Cardiac muscle cell (in vitro differentiated cells and primary cell): ENCODE measurements at regions not wholly inside any gene's neighbourhood (a gene's known extent, or its start where the extent isn't known, plus 50 kb on each side); places are given as distances from the start of the nearest gene placed in this dataset.
A peak's percentile ranks its signal among the peaks of the same experiment; 100 is the strongest.

ENCODE experiments used
- DNase-seq, 2 donors: peaks; one replicate each; pipeline versions ENCODE4 v3.0.0 to v3.0.0-alpha.2; 2010 to 2017; ENCODE audit warnings: low read depth in 1 of 2, low spot score in 1 of 2
- H3K27ac ChIP-seq: fragments of 200-600 bp; sonication (generic); 2 replicates; pipeline ENCODE4 v1.5.1; 2016
- H3K27me3 ChIP-seq: fragments of 200-600 bp; sonication (generic); 2 replicates; pipeline ENCODE4 v1.6.0; 2016; ENCODE audit warnings: control low read depth
- H3K36me3 ChIP-seq: fragments of 200-600 bp; sonication (generic); 2 replicates; pipeline ENCODE4 v1.5.1; 2016; ENCODE audit warnings: control low read depth
- H3K4me1 ChIP-seq: fragments of 200-600 bp; sonication (generic); 2 replicates; pipeline ENCODE4 v1.8.1; 2017; ENCODE audit warnings: low read depth, mild to moderate bottlenecking, mixed run types
- H3K4me3 ChIP-seq: fragments of 200-600 bp; sonication (generic); 2 replicates; pipeline ENCODE4 v1.5.1; 2016; ENCODE audit warnings: mild to moderate bottlenecking
- H3K9me3 ChIP-seq: fragments of 200-600 bp; sonication (generic); 2 replicates; pipeline ENCODE4 v1.5.1; 2017; ENCODE audit warnings: low read depth, mild to moderate bottlenecking, control low read depth
- CTCF ChIP-seq: IDR thresholded peaks from 2 replicates; pipeline ENCODE4 v1.5.1; 2012; ENCODE audit warnings: low read depth, mild to moderate bottlenecking, low read length

GRCh38 chr2:176826984-176827668 lies 385.5 kb upstream of the HNRNPA3 start:
- Histone ChIP-seq H3K4me1 (no peaks in the 10 kb centered on the region), H3K27ac (no peak overlapping the region), H3K4me3 (no peak overlapping the region), H3K27me3 (no peaks in the 10 kb centered on the region), H3K9me3 (no peaks in the 10 kb centered on the region), H3K36me3 (no peaks in the 10 kb centered on the region)
- no peak for TF ChIP-seq CTCF
- DNase-seq = no peak

GRCh38 chr2:176830362-176830761 lies 382.2 kb upstream of the HNRNPA3 start:
- Histone ChIP-seq H3K4me3 (no peak overlapping the region), H3K9me3 (no peaks in the 10 kb centered on the region), H3K4me1 (no peaks in the 10 kb centered on the region), H3K27ac (no peak overlapping the region), H3K27me3 (no peaks in the 10 kb centered on the region), H3K36me3 (no peaks in the 10 kb centered on the region)
- peak in 1 of 2 donors; percentile 13 for DNase-seq
- no peak for TF ChIP-seq CTCF

DNA sequence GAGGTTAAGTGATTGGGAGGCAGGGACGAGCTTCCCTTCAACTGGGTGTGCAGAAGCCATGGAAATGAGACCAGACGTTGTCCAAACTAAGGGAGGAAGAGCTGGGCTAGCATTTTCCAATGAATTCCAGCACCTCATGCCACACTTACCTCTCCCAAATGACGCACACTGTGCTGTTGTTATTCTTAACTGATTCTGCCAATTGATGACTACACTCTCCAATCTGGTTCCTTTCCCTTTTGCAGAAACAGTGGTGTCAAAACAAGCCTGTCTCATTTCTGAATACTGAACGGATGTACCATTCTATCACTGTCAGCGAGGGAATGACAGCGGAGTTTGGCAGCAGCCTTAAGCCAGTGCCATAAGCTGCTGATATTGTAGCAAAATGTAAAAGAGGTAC lies 380.5 kb upstream of the HNRNPA3 start:
- TF ChIP-seq CTCF = no peak
- no peaks in the 10 kb centered on the region for H3K27me3 ChIP-seq
- H3K4me1 ChIP-seq = no peaks in the 10 kb centered on the region
- no peak overlapping the region for H3K27ac ChIP-seq
- DNase-seq = no peak
- H3K36me3 ChIP-seq = no peaks in the 10 kb centered on the region
- no peaks in the 10 kb centered on the region for H3K9me3 ChIP-seq
- H3K4me3 ChIP-seq = no peak overlapping the region

DNA sequence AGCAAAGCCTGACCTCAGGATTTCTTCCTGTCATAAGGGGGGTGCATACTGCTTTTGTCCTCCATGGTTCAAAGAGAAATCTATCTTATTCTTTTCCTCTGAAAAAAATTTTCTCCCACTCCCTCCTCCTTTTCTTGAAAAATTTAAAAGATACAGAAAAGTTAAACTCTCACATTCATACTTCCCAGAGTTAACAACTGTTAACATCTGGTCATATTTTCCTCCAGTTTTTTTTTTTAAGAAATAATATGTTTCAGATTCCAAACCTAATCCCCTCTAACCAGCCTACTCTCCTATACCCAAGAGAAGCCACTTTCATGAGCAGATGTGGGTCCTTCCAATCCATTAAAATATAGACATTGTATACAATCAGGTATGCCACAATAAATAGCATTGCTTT lies 378.9 kb upstream of the HNRNPA3 start:
- Histone ChIP-seq H3K4me1 (no peaks in the 10 kb centered on the region), H3K36me3 (no peaks in the 10 kb centered on the region), H3K27me3 (no peaks in the 10 kb centered on the region), H3K27ac (no peak overlapping the region), H3K9me3 (no peaks in the 10 kb centered on the region), H3K4me3 (no peak overlapping the region)
- DNase-seq = no peak
- TF ChIP-seq CTCF = no peak

- Histone ChIP-seq H3K9me3 (no peaks in the 10 kb centered on the region), H3K27me3 (no peaks in the 10 kb centered on the region), H3K4me1 (no peaks in the 10 kb centered on the region), H3K36me3 (no peaks in the 10 kb centered on the region), H3K4me3 (no peak overlapping the region), H3K27ac (no peak overlapping the region)
- no peak for DNase-seq
- no peak for TF ChIP-seq CTCF
Observed at GRCh38 chr2:176834226-176834625, 378.4 kb upstream of the HNRNPA3 start.

DNA sequence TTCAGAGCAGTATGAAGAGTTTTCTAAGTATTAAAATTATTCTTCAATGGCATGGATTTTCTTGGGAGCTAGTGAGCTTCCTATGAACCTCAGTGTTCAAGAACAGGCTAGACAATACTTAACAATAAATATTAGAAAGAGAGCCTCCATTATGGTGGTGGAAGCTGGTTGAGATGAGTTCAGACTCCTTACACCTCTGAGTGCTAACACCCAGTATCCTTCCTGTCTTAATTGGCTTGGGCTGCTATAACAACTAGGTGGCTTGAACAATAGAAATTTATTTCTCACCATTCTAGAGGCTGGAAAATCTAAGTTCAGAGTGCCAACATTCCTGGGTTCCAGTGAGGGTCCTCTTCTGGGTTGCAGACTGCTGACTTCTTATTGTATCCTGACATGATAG lies 369.4 kb upstream of the HNRNPA3 start:
- H3K27ac ChIP-seq = no peak overlapping the region
- no peaks in the 10 kb centered on the region for H3K4me1 ChIP-seq
- H3K4me3 ChIP-seq = no peak overlapping the region
- H3K36me3 ChIP-seq = no peaks in the 10 kb centered on the region
- no peak for TF ChIP-seq CTCF
- no peaks in the 10 kb centered on the region for H3K9me3 ChIP-seq
- DNase-seq = no peak
- H3K27me3 ChIP-seq = no peaks in the 10 kb centered on the region
